Neural progenitor cell (in vitro differentiated cells): ENCODE measurements at regions not wholly inside any gene's neighbourhood (a gene's known extent, or its start where the extent isn't known, plus 50 kb on each side); places are given as distances from the start of the nearest gene placed in this dataset.

Experiments used
- DNase-seq: peaks from one replicate; pipeline ENCODE4 v3.0.0-alpha.2; 2016; ENCODE audit warnings: low spot score
- H2AFZ ChIP-seq: fragments of 200-600 bp; sonication (generic); replicated peaks from 2 replicates; pipeline ENCODE4 v1.6.1; 2016; ENCODE audit warnings: antibody characterized with exemption
- H3F3A ChIP-seq: fragments of 200-600 bp; sonication (generic); 2 replicates; pipeline ENCODE4 v1.6.1; 2016; ENCODE audit warnings: antibody characterized with exemption, low read depth
- H3K27ac ChIP-seq: fragments of 200-600 bp; sonication (generic); 2 replicates; pipeline ENCODE4 v1.5.1; 2016; ENCODE audit warnings: mild to moderate bottlenecking
- H3K27me3 ChIP-seq: fragments of 200-600 bp; sonication (generic); 2 replicates; pipeline ENCODE4 v1.6.1; 2016; ENCODE audit warnings: mild to moderate bottlenecking, moderate library complexity
- H3K36me3 ChIP-seq: fragments of 200-600 bp; sonication (generic); 2 replicates; pipeline ENCODE4 v1.5.1; 2016
- H3K4me1 ChIP-seq: fragments of 200-600 bp; sonication (generic); 2 replicates; pipeline ENCODE4 v1.6.1; 2016; ENCODE audit warnings: mixed run types
- H3K4me2 ChIP-seq: fragments of 200-600 bp; sonication (generic); 2 replicates; pipeline ENCODE4 v1.6.1; 2016
- H3K4me3 ChIP-seq: fragments of 200-600 bp; sonication (generic); 2 replicates; pipeline ENCODE4 v1.5.1; 2016
- H3K79me2 ChIP-seq: fragments of 200-600 bp; sonication (generic); 2 replicates; pipeline ENCODE4 v1.6.1; 2016; ENCODE audit warnings: low read depth
- H3K9ac ChIP-seq: fragments of 200-600 bp; sonication (generic); 2 replicates; pipeline ENCODE4 v1.6.1; 2016
- H3K9me3 ChIP-seq: fragments of 200-600 bp; sonication (generic); 2 replicates; pipeline ENCODE4 v1.5.1; 2016; ENCODE audit warnings: low read depth
- H4K20me1 ChIP-seq: fragments of 200-600 bp; sonication (generic); 2 replicates; pipeline ENCODE4 v1.6.1; 2016; ENCODE audit warnings: low read depth
- H3K27ac Mint-ChIP-seq: 3 replicates; pipeline ENCODE4 v1.8.0; 2021; ENCODE audit warnings: mixed read lengths
- H3K27me3 Mint-ChIP-seq: 2 replicates; pipeline ENCODE4 v1.8.0; 2022; ENCODE audit warnings: low read depth, mild to moderate bottlenecking, inconsistent platforms, moderate library complexity, mixed read lengths; ENCODE audit not compliant: insufficient read depth
- H3K36me3 Mint-ChIP-seq: 3 replicates; pipeline ENCODE4 v1.8.0; 2021; ENCODE audit warnings: mixed read lengths
- H3K4me1 Mint-ChIP-seq: 3 replicates; pipeline ENCODE4 v1.8.0; 2021; ENCODE audit warnings: mixed read lengths
- H3K4me3 Mint-ChIP-seq: 3 replicates; pipeline ENCODE4 v1.8.0; 2021; ENCODE audit warnings: mild to moderate bottlenecking, moderate library complexity, mixed read lengths
- H3K9me3 Mint-ChIP-seq: 3 replicates; pipeline ENCODE4 v1.8.0; 2020; ENCODE audit warnings: mixed read lengths
- EZH2 ChIP-seq: fragments of 200-600 bp; sonication (generic); IDR thresholded peaks from 2 replicates; pipeline ENCODE4 v1.6.1; 2017; ENCODE audit warnings: antibody characterized with exemption, mild to moderate bottlenecking, moderate library complexity
- EZH2phosphoT487 ChIP-seq: fragments of 200-600 bp; sonication (generic); IDR thresholded peaks from 2 replicates; pipeline ENCODE4 v1.6.1; 2017; ENCODE audit warnings: antibody characterized with exemption
- TF ChIP-seq, protein P1 (sequence below): fragments of 200-600 bp; sonication (generic); IDR thresholded peaks from 2 replicates; pipeline ENCODE4 v1.5.1; 2017; ENCODE audit warnings: antibody characterized with exemption, mild to moderate bottlenecking

DNA sequence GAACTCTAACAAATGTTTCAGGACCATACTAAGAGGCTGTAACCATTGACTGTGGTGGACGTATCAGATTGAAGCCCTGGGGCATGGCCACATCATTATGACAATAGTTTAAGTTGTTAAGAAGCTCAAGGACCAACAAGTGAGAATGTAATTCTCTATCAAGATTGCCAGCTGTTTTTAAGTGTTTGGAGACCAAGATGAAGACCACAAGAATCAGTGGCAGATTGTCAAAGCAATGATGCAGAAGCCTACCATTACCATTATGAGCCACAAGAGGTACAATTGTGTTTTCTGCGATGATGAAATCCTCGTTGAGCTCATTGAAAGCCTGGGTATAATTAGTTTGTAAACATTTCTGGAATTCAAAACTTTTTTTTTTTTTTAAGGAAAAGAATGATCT, 261.1 kb upstream of the ZEB2 start:
- Mint-ChIP-seq H3K27me3 (no peaks in the 10 kb centered on the region), H3K4me1 (no peaks in the 10 kb centered on the region), H3K36me3 (no peaks in the 10 kb centered on the region), H3K27ac (no peak overlapping the region), H3K9me3 (no peaks in the 10 kb centered on the region), H3K4me3 (no peak overlapping the region)
- DNase-seq, result no peak
- Histone ChIP-seq H3K9ac (no peak overlapping the region), H3K27me3 (no peaks in the 10 kb centered on the region), H3K4me2 (no peak overlapping the region), H4K20me1 (no peaks in the 10 kb centered on the region), H3K79me2 (no peaks in the 10 kb centered on the region), H2AFZ (no peak overlapping the region), H3K9me3 (no peaks in the 10 kb centered on the region), H3K36me3 (no peaks in the 10 kb centered on the region), H3K4me3 (no peak overlapping the region), H3F3A (no peaks in the 10 kb centered on the region), H3K27ac (no peak overlapping the region), H3K4me1 (no peaks in the 10 kb centered on the region)
- TF ChIP-seq EZH2phosphoT487 (no peak), EZH2 (no peak)
- TF ChIP-seq, protein P1, sequence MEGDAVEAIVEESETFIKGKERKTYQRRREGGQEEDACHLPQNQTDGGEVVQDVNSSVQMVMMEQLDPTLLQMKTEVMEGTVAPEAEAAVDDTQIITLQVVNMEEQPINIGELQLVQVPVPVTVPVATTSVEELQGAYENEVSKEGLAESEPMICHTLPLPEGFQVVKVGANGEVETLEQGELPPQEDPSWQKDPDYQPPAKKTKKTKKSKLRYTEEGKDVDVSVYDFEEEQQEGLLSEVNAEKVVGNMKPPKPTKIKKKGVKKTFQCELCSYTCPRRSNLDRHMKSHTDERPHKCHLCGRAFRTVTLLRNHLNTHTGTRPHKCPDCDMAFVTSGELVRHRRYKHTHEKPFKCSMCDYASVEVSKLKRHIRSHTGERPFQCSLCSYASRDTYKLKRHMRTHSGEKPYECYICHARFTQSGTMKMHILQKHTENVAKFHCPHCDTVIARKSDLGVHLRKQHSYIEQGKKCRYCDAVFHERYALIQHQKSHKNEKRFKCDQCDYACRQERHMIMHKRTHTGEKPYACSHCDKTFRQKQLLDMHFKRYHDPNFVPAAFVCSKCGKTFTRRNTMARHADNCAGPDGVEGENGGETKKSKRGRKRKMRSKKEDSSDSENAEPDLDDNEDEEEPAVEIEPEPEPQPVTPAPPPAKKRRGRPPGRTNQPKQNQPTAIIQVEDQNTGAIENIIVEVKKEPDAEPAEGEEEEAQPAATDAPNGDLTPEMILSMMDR, result no peak

DNA sequence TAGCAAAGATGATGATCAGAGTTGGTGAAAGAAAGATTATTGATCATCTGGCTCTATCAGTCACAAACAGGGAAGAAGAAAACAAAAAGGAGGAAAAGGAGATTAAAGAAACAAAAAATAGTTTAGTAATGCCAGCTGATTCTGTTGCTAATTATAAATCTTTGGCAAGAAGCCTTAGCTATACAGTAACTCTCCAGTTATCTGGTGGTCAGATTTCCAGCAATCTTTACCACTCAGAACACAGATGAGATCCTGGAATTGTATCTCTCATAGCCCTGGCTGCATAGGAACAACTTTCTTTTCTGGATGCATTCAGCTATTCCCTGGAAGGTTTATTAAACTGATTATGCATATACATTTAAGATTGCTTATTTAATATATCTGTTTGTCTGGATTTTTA, 256.8 kb upstream of the ZEB2 start:
- H3K79me2 ChIP-seq, result no peaks in the 10 kb centered on the region
- no peaks in the 10 kb centered on the region for H3K36me3 ChIP-seq
- H3K4me3 ChIP-seq, result no peak overlapping the region
- no peak overlapping the region for H3K9ac ChIP-seq
- H2AFZ ChIP-seq, result no peak overlapping the region
- H3K27me3 Mint-ChIP-seq, result no peaks in the 10 kb centered on the region
- no peaks in the 10 kb centered on the region for H3K36me3 Mint-ChIP-seq
- H3K9me3 Mint-ChIP-seq, result no peaks in the 10 kb centered on the region
- H4K20me1 ChIP-seq, result no peaks in the 10 kb centered on the region
- H3K27ac ChIP-seq, result no peak overlapping the region
- no peaks in the 10 kb centered on the region for H3K9me3 ChIP-seq
- no peak overlapping the region for H3K27ac Mint-ChIP-seq
- DNase-seq, result no peak
- H3K4me1 ChIP-seq, result no peaks in the 10 kb centered on the region
- no peaks in the 10 kb centered on the region for H3K27me3 ChIP-seq
- no peak overlapping the region for H3K4me2 ChIP-seq
- no peak overlapping the region for H3K4me3 Mint-ChIP-seq
- TF ChIP-seq EZH2phosphoT487 (no peak), EZH2 (no peak)
- TF ChIP-seq, protein P1, result no peak
- no peaks in the 10 kb centered on the region for H3F3A ChIP-seq
- no peaks in the 10 kb centered on the region for H3K4me1 Mint-ChIP-seq

DNA sequence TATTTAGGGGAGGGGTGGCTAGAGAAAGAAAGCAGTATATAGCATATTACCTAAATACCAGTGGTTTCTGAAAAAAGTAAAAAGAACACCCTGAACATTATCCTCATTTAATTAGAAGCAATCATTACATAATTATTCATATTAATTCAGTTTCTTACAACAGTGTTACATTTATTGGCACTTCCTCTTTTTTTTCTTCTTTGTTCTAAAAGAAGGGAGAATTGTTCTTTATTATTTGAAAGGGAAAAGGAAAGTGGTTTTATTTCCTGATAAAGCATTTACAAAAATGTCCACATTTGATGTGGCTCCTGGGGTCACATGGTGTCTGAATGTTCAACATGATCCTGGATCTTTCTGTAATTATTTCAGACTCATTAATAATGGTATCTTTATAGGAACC, 254.9 kb upstream of the ZEB2 start:
- H3K36me3 ChIP-seq, result no peaks in the 10 kb centered on the region
- H3K4me1 ChIP-seq, result peaks cover 4% of the 10 kb centered on the region
- no peaks in the 10 kb centered on the region for H3K9me3 ChIP-seq
- no peaks in the 10 kb centered on the region for H3F3A ChIP-seq
- no peak overlapping the region for H2AFZ ChIP-seq
- H3K9ac ChIP-seq, result no peak overlapping the region
- no peak overlapping the region for H3K4me3 ChIP-seq
- no peak for DNase-seq
- H3K27ac Mint-ChIP-seq, result no peak overlapping the region
- no peaks in the 10 kb centered on the region for H3K79me2 ChIP-seq
- no peaks in the 10 kb centered on the region for H4K20me1 ChIP-seq
- no peaks in the 10 kb centered on the region for H3K9me3 Mint-ChIP-seq
- no peaks in the 10 kb centered on the region for H3K27me3 ChIP-seq
- no peaks in the 10 kb centered on the region for H3K27me3 Mint-ChIP-seq
- H3K36me3 Mint-ChIP-seq, result no peaks in the 10 kb centered on the region
- peaks cover 8% of the 10 kb centered on the region for H3K4me1 Mint-ChIP-seq
- H3K27ac ChIP-seq, result no peak overlapping the region
- no peak overlapping the region for H3K4me2 ChIP-seq
- H3K4me3 Mint-ChIP-seq, result no peak overlapping the region
- TF ChIP-seq, protein P1, result no peak

DNA sequence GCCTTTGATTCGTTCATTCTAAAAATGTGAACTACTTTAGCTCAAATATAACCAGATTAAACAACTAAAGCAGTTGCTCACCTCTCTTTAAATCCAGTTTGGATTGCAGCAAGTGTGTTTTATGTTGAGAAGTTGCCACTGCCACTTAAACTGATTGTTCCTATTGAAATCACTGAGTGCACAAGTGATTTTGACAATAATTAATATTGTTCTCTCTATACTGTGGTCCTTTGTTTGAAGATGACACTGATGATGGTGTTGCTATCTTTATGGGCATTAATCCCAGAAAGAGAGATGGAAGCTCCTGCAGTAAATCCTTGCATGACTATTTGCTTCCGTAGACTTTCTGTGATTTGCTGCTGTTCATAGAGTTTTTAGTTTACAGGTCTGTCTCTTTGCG, 251.4 kb upstream of the ZEB2 start:
- TF ChIP-seq EZH2, result no peak
- TF ChIP-seq, protein P1, result no peak
- TF ChIP-seq EZH2phosphoT487, result no peak

More for the DNA sequence above, 251.4 kb upstream of the ZEB2 start:
- Histone ChIP-seq H3K27me3 (no peaks in the 10 kb centered on the region), H3K36me3 (no peaks in the 10 kb centered on the region), H4K20me1 (no peaks in the 10 kb centered on the region), H2AFZ (peak overlapping the region; percentile 26), H3K4me3 (no peak overlapping the region), H3K79me2 (no peaks in the 10 kb centered on the region), H3K4me2 (no peak overlapping the region), H3K9ac (no peak overlapping the region), H3K9me3 (no peaks in the 10 kb centered on the region), H3F3A (no peaks in the 10 kb centered on the region), H3K4me1 (peaks cover 4% of the 10 kb centered on the region), H3K27ac (no peak overlapping the region)
- Mint-ChIP-seq H3K9me3 (no peaks in the 10 kb centered on the region), H3K36me3 (no peaks in the 10 kb centered on the region), H3K4me3 (no peak overlapping the region), H3K27ac (no peak overlapping the region), H3K27me3 (peaks cover 2% of the 10 kb centered on the region), H3K4me1 (peaks cover 8% of the 10 kb centered on the region)
- DNase-seq, result no peak
